Nephron progenitor cell (in vitro differentiated cells): ENCODE measurements at regions not wholly inside any gene's neighbourhood (a gene's known extent, or its start where the extent isn't known, plus 50 kb on each side); places are given as distances from the start of the nearest gene placed in this dataset.

ENCODE experiments used
- DNase-seq: peaks from one replicate; pipeline ENCODE4 v3.0.0; 2021
- H3K27ac Mint-ChIP-seq: 2 replicates; pipeline ENCODE4 v1.8.0; 2021; ENCODE audit warnings: mild to moderate bottlenecking, moderate library complexity, mixed read lengths
- H3K27me3 Mint-ChIP-seq: 2 replicates; pipeline ENCODE4 v1.8.0; 2021; ENCODE audit warnings: mild to moderate bottlenecking, low read depth, mixed read lengths; ENCODE audit not compliant: poor library complexity
- H3K36me3 Mint-ChIP-seq: 2 replicates; pipeline ENCODE4 v1.8.0; 2021; ENCODE audit warnings: low read depth, mixed read lengths
- H3K4me1 Mint-ChIP-seq: 2 replicates; pipeline ENCODE4 v1.8.0; 2021; ENCODE audit warnings: mixed read lengths
- H3K4me3 Mint-ChIP-seq: 2 replicates; pipeline ENCODE4 v1.8.0; 2021; ENCODE audit warnings: mild to moderate bottlenecking, moderate library complexity, mixed read lengths
- H3K9me3 Mint-ChIP-seq: 2 replicates; pipeline ENCODE4 v1.8.0; 2021; ENCODE audit warnings: mild to moderate bottlenecking, moderate library complexity, mixed read lengths
- CTCF ChIP-seq: fragments of 200-600 bp; sonication (generic); IDR thresholded peaks from 2 replicates; pipeline ENCODE4 v1.5.0; 2021; ENCODE audit warnings: antibody characterized with exemption

- Mint-ChIP-seq H3K4me3 (no peak overlapping the region), H3K27me3 (peaks cover 8% of the 10 kb centered on the region), H3K27ac (no peak overlapping the region), H3K36me3 (peaks cover 13% of the 10 kb centered on the region), H3K4me1 (peaks cover 14% of the 10 kb centered on the region), H3K9me3 (peaks cover 47% of the 10 kb centered on the region)
- DNase-seq: no peak
- TF ChIP-seq CTCF: peak; percentile 15
Measured at GRCh38 chr2:128469203-128469602, 150.5 kb upstream of the HS6ST1 start.

GRCh38 chr2:128469875-128470274 lies 151.2 kb upstream of the HS6ST1 start:
- H3K27ac Mint-ChIP-seq: no peak overlapping the region
- H3K9me3 Mint-ChIP-seq: peaks cover 47% of the 10 kb centered on the region
- H3K27me3 Mint-ChIP-seq: peaks cover 12% of the 10 kb centered on the region
- no peak for DNase-seq
- no peak overlapping the region for H3K4me3 Mint-ChIP-seq
- peaks cover 20% of the 10 kb centered on the region for H3K4me1 Mint-ChIP-seq
- no peak for TF ChIP-seq CTCF
- H3K36me3 Mint-ChIP-seq: peaks cover 13% of the 10 kb centered on the region

- Mint-ChIP-seq H3K27me3 (peaks cover 12% of the 10 kb centered on the region), H3K4me1 (peaks cover 28% of the 10 kb centered on the region), H3K36me3 (peaks cover 13% of the 10 kb centered on the region), H3K27ac (no peak overlapping the region), H3K9me3 (peaks cover 45% of the 10 kb centered on the region), H3K4me3 (no peak overlapping the region)
- no peak for TF ChIP-seq CTCF
- no peak for DNase-seq
Measured at GRCh38 chr2:128472789-128473174, 154.1 kb upstream of the HS6ST1 start.

- peak overlapping the region; percentile 56 for H3K4me3 Mint-ChIP-seq
- H3K36me3 Mint-ChIP-seq: peaks cover 13% of the 10 kb centered on the region
- DNase-seq: peak; percentile 30
- H3K9me3 Mint-ChIP-seq: peaks cover 42% of the 10 kb centered on the region
- H3K27me3 Mint-ChIP-seq: peaks cover 12% of the 10 kb centered on the region
- peak overlapping the region; percentile 28 for H3K27ac Mint-ChIP-seq
- TF ChIP-seq CTCF: no peak
- H3K4me1 Mint-ChIP-seq: peaks cover 30% of the 10 kb centered on the region
Measured at GRCh38 chr2:128473175-128474035, 154.7 kb upstream of the HS6ST1 start.

GRCh38 chr2:128474036-128474955 lies 155.6 kb upstream of the HS6ST1 start:
- DNase-seq: no peak
- peaks cover 7% of the 10 kb centered on the region for H3K27me3 Mint-ChIP-seq
- H3K9me3 Mint-ChIP-seq: peaks cover 33% of the 10 kb centered on the region

More at GRCh38 chr2:128474036-128474955, 155.6 kb upstream of the HS6ST1 start:
- TF ChIP-seq CTCF: no peak
- Mint-ChIP-seq H3K4me1 (peaks cover 30% of the 10 kb centered on the region), H3K36me3 (peaks cover 8% of the 10 kb centered on the region), H3K27ac (no peak overlapping the region), H3K4me3 (no peak overlapping the region)
